HepG2 (cell line): ENCODE measurements at regions not wholly inside any gene's neighbourhood (a gene's known extent, or its start where the extent isn't known, plus 50 kb on each side); places are given as distances from the start of the nearest gene placed in this dataset.

Experiments used
- ARHGAP35 ChIP-seq: sonication (generic); formaldehyde crosslinking; IDR thresholded peaks from 2 replicates; pipeline ENCODE4 v1.9.0; 2022; ENCODE audit warnings: mild to moderate bottlenecking, inconsistent platforms, moderate library complexity, missing genetic modification reagents, borderline replicate concordance
- BRCA1 ChIP-seq: sonication (generic); formaldehyde crosslinking; IDR thresholded peaks from 2 replicates; pipeline ENCODE4 v1.4.0; 2020; ENCODE audit warnings: missing genetic modification reagents
- DPF2 ChIP-seq: sonication (generic); formaldehyde crosslinking; IDR thresholded peaks from 2 replicates; pipeline ENCODE4 v1.4.0; 2020; ENCODE audit warnings: mild to moderate bottlenecking, low read depth, missing genetic modification reagents, borderline replicate concordance
- DRAP1 ChIP-seq: IDR thresholded peaks from 2 replicates; pipeline ENCODE4 v1.6.1; 2016; ENCODE audit warnings: missing genetic modification reagents, missing compliant biosample characterization
- EED ChIP-seq: sonication (generic); formaldehyde crosslinking; IDR thresholded peaks from 2 replicates; pipeline ENCODE4 v1.5.0; 2020; ENCODE audit warnings: mild to moderate bottlenecking, missing genetic modification reagents
- FOXA3 ChIP-seq: IDR thresholded peaks from 2 replicates; pipeline ENCODE4 v1.6.1; 2016; ENCODE audit warnings: missing genetic modification reagents, missing compliant biosample characterization
- HNF1A ChIP-seq, 2 experiments: sonication (generic) in 1 of 2; formaldehyde crosslinking in 1 of 2; IDR thresholded peaks; 2 replicates each; pipeline versions ENCODE4 v1.4.0 to v1.6.1; 2016 to 2020; ENCODE audit warnings: borderline replicate concordance in 1 of 2, low read depth in 1 of 2, mild to moderate bottlenecking in 1 of 2, missing genetic modification reagents in 1 of 2
- HOXA5 ChIP-seq: sonication (generic); formaldehyde crosslinking; IDR thresholded peaks from 2 replicates; pipeline ENCODE4 v1.4.0; 2020; ENCODE audit warnings: missing genetic modification reagents
- LRRFIP1 ChIP-seq: sonication (generic); formaldehyde crosslinking; conservative IDR thresholded peaks from 2 replicates; pipeline ENCODE4 v1.4.0; 2020; ENCODE audit warnings: missing genetic modification reagents
- MXI1 ChIP-seq: IDR thresholded peaks from 3 replicates; pipeline ENCODE4 v1.6.1; 2012; ENCODE audit warnings: low read depth, low read length, inconsistent platforms, borderline replicate concordance
- MYC ChIP-seq: sonication (generic); formaldehyde crosslinking; IDR thresholded peaks from 2 replicates; pipeline ENCODE4 v1.9.0; 2021; ENCODE audit warnings: missing genetic modification reagents, borderline replicate concordance
- POLR2A ChIP-seq, 2 experiments: IDR thresholded peaks; 2 replicates each; pipeline ENCODE4 v1.6.1; 2011; ENCODE audit warnings: low read depth in 2 of 2, low read length in 2 of 2, mild to moderate bottlenecking in 1 of 2, moderate library complexity in 1 of 2; ENCODE audit not compliant: insufficient read depth in 1 of 2
- RORA ChIP-seq: sonication (generic); formaldehyde crosslinking; IDR thresholded peaks from 2 replicates; pipeline ENCODE4 v1.5.0; 2020; ENCODE audit warnings: mild to moderate bottlenecking, missing genetic modification reagents, moderate library complexity
- STAT5B ChIP-seq: sonication (generic); formaldehyde crosslinking; IDR thresholded peaks from 2 replicates; pipeline ENCODE4 v1.4.0; 2020; ENCODE audit warnings: missing genetic modification reagents
- WIZ ChIP-seq: sonication (generic); formaldehyde crosslinking; IDR thresholded peaks from 2 replicates; pipeline ENCODE4 v1.5.1; 2020; ENCODE audit warnings: mild to moderate bottlenecking, missing genetic modification reagents
- ZNF101 ChIP-seq: sonication (generic); formaldehyde crosslinking; IDR thresholded peaks from 2 replicates; pipeline ENCODE4 v1.4.0; 2020; ENCODE audit warnings: mild to moderate bottlenecking, low read depth, missing genetic modification reagents, borderline replicate concordance
- ZNF256 ChIP-seq: sonication (generic); formaldehyde crosslinking; conservative IDR thresholded peaks from 2 replicates; pipeline ENCODE4 v1.4.0; 2020; ENCODE audit warnings: missing genetic modification reagents
- ZNF570 ChIP-seq: sonication (generic); formaldehyde crosslinking; IDR thresholded peaks from 2 replicates; pipeline ENCODE4 v1.4.0; 2020; ENCODE audit warnings: mild to moderate bottlenecking, missing genetic modification reagents, borderline replicate concordance
- ZNF768 ChIP-seq: sonication (generic); formaldehyde crosslinking; IDR thresholded peaks from 2 replicates; pipeline ENCODE4 v1.4.0; 2020; ENCODE audit warnings: missing genetic modification reagents
- ZNF790 ChIP-seq: sonication (generic); formaldehyde crosslinking; IDR thresholded peaks from 2 replicates; pipeline ENCODE4 v1.8.0; 2022; ENCODE audit warnings: missing genetic modification reagents, mild to moderate bottlenecking, borderline replicate concordance
- ZNF841 ChIP-seq: sonication (generic); formaldehyde crosslinking; IDR thresholded peaks from 2 replicates; pipeline ENCODE4 v1.8.1; 2023; ENCODE audit warnings: missing genetic modification reagents, borderline replicate concordance
- TF ChIP-seq, protein P1 (sequence below): sonication (generic); formaldehyde crosslinking; IDR thresholded peaks from 2 replicates; pipeline ENCODE4 v1.4.0; 2020; ENCODE audit warnings: mild to moderate bottlenecking, missing genetic modification reagents

GRCh38 chr2:222795450-222796357 is 65.1 kb upstream of the ACSL3 start (continued):
- TF ChIP-seq EED (CRISPR knock-in tag) (no peak), HNF1A (IDR thresholded peaks at IDR 0.05; ENCODE audit: low read depth) (peak; percentile 78), HNF1A (CRISPR knock-in tag; IDR thresholded peaks at IDR 0.05; ENCODE audit: borderline replicate concordance) (peak; percentile 84), WIZ (no peak), FOXA3 (CRISPR knock-in tag) (peak; percentile 98), LRRFIP1 (CRISPR knock-in tag) (no peak), ARHGAP35 (CRISPR knock-in tag) (no peak), ZNF841 (no peak), ZNF790 (CRISPR knock-in tag) (no peak), MXI1 (0 out of 3 replicates have a peak, but pooled peaks have one; percentile 36), BRCA1 (CRISPR knock-in tag) (0 out of 2 replicates have a peak, but pooled peaks have one; percentile 10), ZNF101 (CRISPR knock-in tag) (no peak), RORA (CRISPR knock-in tag) (0 out of 2 replicates have a peak, but pooled peaks have one; percentile 71), ZNF768 (CRISPR knock-in tag) (no peak), STAT5B (no peak), DPF2 (CRISPR knock-in tag) (peak; percentile 85), DRAP1 (CRISPR knock-in tag) (peak; percentile 76; the same call in 1 of the 2 replicates), ZNF570 (CRISPR knock-in tag) (no peak), ZNF256 (CRISPR knock-in tag) (no peak), MYC (CRISPR knock-in tag) (no peak), POLR2A (IDR thresholded peaks at IDR 0.05; ENCODE audit: insufficient read depth in 1 of 2, low read depth in 2 of 2, low read length in 2 of 2) (no peak), HOXA5 (no peak)
- TF ChIP-seq, protein P1, sequence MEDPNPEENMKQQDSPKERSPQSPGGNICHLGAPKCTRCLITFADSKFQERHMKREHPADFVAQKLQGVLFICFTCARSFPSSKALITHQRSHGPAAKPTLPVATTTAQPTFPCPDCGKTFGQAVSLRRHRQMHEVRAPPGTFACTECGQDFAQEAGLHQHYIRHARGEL, result no peak
